HG03103 (cell line): ENCODE measurements at regions not wholly inside any gene's neighbourhood (a gene's known extent, or its start where the extent isn't known, plus 50 kb on each side); places are given as distances from the start of the nearest gene placed in this dataset.
"Not testable (repeated sequence)": the region's sequence is repeated elsewhere in the genome, so short reads cannot be mapped to it uniquely, and the experiment has no call there.

Experiments used
- ATAC-seq: cut with Tn5 transposase; IDR thresholded peaks from one replicate; pipeline ENCODE4 v1.9.1; 2021; ENCODE audit warnings: low read depth; ENCODE audit not compliant: unreplicated experiment

DNA sequence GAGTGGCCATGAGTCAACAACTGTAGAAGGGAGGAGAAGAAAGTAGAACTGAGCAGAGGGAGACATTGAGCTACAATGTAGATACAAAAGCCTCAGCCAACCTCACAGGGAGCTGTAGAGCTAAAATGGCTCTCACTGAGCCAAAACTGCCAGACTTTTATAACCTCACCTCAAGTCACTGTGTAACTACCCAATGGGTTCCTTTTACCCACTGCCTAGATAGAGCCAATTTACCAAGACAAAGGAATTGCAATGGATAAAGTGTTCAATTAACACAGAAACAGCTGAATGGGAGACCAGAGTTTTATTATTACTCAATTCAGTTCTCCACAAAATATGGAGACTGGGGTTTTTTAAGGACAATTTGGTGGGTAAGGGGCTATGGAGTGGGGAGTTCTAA is 938.9 kb upstream of the GRIA3 start:
- ATAC-seq, result no peak

DNA sequence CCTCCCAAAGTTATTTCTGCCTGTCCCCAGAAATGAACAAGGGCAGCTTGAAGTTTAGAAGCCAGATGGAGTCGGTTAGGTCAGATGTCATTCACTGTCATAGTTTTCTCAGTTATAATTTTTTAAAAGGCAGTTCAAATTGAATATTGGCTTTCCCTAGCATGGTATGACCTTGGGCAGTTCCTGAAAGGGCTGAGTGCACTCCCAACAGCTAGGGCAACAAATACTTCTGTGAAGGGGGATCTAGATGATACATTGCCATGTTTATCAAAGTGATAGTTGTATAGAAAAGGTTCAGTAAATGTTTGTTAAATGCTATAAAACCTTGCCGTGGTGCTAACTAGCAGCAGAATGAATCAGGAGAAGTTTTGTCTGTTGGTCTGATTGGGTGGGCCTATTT is 938.1 kb upstream of the GRIA3 start:
- ATAC-seq, result no peak

DNA sequence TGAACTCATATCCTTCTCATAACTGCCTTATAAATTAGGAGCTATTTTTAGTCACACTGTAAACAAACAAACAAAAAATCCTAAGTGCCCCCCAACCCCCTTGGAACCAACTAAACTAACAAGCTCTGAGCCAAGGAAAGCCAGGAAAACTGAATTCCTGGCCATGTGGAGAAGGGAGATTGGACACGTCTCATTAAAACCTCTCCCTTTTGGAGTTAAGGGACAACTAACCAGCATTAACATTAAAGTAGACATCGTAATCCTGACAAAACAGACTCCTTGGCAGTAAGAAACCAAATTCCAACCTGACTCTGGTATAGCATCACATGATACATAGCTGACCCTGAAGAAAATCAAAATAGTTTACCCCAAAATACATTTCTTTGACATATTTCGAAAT is 937.1 kb upstream of the GRIA3 start:
- ATAC-seq, result no peak

DNA sequence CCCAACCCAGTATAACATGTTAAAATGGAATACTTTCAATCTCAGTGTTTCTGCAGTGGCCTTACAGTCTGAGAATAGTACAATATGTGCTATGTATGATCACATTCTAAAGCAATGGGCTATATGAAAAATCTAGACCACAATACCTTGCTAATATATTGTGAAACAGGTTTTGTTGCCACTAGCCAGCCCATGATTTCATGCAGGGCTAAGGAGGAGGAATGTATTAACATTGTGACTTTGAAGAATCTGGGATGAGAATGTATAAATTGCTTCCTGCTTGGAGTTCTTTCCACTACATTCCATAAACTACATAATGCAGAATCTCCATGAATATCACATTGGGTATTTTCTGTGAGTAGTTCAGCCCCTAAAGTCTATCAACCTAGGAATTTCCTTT is 935.4 kb upstream of the GRIA3 start:
- no peak for ATAC-seq

DNA sequence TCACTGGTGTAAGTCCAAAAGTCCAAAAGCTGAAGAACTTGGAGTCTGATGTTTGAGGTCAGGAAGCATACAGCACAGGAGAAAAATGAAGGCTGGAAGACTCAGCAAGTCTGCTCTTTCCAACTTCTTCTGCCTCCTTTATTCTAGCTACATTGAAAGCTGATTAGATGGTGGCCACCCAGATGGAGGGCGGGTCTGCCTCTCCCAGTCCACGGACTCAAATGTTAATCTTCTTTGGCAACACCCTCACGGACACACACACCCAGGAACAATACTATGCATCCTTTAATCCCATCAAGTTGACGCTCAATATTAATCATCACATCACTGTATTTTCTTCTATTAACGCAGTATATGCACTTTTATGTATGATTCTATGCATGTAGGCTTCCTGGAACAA is 931.6 kb upstream of the GRIA3 start:
- ATAC-seq, result no peak

DNA sequence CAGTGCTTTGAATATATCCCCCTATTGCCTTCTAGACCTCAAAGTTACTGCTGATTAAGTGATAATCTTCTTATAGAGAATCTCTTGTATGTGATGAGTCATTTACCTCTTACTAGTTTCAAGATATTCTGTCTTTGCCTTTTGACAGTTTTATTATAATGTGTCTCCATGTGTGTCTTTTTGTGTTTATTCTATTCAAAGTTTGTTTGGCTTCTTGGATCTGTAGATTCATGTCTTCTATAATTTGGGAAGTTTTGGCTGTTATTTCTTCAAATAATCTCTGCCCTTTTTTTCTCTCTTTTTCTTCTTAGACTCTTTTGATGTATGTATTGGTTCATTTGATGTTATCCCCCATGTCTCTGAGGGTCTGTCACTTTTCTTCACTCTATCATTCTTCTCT is 915.7 kb upstream of the GRIA3 start:
- ATAC-seq, result no peak

DNA sequence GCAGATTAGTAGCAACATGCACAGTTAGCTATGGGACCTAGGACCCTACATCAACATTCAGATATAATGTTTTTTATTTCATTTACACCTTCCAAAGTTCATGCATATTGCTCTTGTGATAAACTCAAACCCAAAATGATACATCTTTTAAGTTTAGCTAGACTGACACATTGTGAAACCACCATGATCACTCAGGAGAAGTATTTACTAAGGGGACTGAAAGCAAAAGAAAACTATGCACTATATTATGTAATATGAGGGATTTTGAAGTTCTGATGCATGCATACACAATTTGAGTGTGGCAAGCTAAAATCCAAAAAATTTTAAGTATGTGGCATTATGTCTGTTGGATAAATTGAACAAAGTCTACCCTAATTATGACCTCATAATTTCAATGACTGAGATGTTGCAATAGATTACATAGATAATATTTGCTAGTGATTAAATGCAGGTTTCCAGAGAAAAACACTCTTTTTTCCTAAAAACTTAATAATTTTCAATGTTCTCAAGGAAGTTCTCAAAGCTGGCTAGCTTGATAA is 914.8 kb upstream of the GRIA3 start:
- no peak for ATAC-seq

DNA sequence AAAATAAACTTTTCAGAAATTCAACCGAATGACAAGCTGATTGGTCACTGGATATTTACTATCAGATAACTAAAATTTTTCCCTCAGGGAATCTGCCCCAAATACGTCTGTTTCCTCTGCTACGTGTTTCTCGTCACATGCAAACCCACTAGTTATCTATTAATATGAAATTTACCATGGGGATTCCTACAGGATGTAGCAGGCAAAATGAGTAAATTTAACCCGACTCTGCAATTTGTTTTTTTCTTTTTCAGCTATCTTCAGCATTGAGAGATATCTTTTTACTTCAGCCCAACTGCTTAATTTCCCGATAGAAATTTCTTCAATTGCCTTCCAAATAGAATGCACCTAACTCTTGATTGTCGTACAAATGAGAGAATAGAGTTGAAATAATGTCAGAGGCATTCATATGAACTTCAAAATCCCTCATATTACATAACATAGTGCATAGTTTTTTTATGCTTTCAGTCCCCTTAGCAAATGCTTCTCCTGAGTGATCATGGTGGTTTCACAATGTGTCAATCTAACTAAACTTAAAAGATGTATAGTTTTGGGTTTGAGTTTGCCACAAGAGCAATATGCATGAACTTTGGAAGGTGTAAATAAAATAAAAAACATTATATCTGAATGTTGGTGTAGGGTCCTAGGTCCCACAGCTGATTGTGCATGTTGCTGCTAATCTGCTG is 913.1 kb upstream of the GRIA3 start:
- no peak for ATAC-seq

DNA sequence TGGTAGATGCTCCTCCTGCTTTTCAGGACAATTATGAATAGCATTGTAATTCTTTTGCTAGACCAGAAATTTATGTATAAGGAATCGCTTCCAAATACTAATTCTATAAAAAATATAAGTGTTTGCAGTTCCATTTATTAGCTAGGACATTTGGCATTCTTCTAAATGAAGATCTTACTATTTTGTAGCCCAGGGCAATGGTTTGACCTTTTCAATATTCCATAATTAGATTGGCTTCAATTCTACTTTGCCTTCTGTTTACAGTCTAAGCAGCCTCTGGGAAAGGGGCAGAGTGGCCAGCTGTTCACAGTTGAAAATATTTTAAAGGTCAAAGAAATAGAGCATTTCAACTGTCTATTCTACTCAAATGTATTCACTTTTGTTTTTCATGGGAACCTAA is 912.1 kb upstream of the GRIA3 start:
- no peak for ATAC-seq

DNA sequence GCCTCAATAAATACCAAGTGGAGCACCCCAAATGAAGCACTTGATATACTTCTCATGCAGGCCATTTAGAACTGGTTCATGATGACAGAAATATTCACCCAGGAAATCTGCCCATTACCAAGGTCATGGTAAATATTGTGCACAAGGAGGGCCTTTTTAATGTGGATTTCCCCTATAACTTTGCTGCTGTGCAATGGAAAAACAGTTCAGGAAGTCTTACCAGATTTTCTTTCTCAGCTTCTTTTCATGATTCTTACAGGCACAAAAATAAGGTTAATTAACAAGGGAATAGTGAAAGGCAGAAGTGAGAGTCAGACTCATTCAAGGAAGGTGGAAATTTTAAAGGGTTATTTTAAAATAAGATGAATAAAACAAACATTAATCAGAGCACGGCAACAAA is 904.3 kb upstream of the GRIA3 start:
- no peak for ATAC-seq

DNA sequence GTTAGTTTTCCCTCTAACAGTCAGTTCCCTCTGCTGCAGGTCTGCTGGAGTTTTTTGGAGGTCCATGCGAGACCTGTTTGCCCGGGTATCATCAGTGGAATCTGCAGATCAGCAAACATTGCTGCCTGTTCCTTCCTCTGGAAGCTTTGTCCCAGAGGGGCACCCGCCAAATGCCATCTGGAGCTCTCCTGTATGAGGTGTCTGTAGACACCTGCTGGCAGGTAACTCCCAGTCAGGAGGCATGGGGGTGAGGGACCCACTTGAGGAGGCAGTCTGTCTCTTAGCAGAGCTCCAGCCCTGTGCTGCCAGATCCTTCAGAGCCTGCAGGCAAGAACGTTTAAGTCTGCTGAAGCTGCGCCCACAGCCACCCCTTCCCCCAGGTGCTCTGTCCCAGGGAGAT is 884.3 kb upstream of the GRIA3 start:
- ATAC-seq, result not testable (repeated sequence)

DNA sequence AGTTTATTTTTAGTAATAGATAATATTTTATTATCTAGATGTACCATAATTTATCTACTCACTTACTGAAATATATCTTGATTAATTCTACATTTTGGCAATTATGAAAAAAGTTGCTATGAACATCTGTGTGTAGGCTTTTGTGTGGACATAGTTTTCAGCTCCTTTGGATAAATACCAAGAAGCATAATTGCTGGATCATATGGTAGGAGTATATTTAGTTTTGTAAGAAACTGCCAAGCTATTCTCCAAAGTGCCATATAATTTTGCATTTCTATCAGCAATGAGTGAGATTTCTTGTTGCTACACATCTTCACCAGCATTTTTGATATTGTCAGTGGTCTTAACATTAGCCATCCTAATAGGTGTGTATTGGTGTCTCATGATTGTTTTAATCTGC is 882.6 kb upstream of the GRIA3 start:
- ATAC-seq, result no peak

DNA sequence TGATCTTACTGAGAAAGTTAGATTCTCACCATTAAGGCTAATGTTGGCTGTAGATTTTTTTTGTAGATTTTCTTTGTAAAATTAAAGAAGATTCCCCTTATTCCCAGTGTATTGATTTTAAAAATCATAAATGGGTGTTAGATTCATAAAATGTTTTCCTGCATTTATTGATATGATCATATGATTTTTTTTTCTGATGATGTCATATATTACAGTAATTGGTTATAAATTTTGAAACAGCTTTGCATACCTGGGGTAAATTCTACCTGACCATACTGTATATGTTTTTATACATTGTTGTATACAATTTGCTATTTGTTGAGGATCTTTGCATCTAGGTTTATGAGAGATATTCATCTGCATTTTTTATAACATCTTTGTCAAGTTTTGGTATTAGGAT is 880.3 kb upstream of the GRIA3 start:
- ATAC-seq, result no peak

DNA sequence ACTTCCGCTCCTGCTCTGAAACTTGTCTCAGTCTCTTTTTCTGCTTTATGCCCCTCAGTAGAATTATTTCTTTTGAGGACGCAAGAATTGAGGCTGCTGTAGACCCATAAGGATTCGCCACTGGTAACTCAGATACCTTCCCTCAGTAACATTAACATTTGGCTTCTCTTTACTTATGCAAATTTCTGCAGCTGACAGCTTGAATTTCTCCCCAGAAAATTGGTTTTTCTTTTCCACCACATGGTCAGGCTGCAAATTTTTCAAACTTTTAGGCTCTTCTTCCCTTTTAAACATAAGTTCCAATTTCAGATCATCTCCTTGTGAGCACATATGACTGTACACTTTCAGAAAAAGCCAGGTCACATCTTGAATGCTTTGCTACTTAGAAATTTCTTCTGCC is 839.3 kb upstream of the GRIA3 start:
- ATAC-seq, result no peak

DNA sequence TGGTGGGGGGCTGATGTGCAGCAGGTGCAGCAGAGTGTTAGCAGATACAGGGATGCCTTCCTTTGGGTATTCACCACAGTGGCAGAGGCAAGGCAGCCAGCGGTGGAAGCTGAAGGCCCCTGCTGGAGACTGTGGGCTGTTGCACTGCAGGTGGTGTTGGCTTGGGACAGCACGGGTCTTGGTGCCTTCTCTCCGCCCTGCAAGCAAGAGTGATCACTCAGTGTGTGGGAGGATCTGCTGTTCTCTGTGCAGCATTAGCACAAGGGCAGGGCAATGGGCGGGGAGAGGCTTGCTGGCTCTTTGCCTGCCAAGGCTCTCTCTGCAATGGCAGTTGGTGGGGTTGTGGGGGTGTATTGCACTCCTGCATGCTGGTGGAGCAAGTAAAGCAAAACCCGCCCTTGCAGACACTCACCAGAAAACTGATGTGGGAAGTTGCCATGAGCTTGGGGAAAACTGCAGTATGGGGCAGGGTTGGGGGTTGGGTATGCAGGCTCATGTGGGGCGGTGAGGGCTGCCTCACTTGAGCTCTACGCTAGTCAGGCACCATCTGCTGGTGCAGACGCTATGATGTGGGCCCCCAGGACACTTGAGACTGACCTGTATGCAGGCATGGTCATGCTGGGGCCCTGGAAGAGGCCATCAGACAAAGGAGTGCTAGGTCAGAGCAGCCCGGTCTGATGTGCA is 820.8 kb upstream of the GRIA3 start:
- ATAC-seq, result no peak

DNA sequence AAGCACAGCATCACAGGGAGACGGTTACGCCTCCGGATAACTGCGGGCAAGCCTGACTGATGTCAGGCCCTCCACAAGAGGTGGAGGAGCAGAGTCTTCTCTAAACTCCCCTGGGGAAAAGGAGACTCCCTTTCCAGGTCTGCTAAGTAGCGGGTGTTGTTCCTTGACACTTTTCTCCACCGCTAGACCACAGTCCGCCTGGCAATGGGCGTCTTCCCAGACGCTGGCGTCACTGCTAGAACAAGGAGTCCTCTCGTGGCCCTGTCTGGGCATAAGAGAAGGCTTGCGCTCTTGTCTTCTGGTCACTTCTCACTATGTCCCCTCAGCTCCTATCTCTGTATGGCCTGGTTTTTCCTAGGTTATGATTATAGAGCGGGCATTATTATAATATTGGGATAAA is 808.5 kb upstream of the GRIA3 start:
- not testable (repeated sequence) for ATAC-seq

DNA sequence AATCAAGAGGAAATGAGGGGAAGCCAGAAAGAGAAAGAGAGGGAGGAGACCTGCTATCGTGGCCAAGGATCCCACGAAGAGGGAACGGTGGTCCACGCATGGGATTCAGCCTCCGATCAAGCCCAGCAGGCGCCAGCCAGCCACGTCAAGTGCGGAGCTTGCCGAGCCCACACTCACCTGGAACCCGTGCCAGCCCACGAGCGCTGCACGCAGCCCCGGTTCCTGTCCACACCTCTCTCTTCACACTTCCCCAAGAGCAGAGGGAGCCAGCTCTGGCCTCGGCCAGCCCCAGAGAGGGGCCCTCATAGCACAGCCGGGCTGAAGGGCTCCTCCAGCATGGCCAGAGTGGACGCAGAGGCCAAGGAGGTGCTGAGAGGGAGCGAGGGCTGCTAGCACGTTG is 795.1 kb upstream of the GRIA3 start:
- no peak for ATAC-seq

DNA sequence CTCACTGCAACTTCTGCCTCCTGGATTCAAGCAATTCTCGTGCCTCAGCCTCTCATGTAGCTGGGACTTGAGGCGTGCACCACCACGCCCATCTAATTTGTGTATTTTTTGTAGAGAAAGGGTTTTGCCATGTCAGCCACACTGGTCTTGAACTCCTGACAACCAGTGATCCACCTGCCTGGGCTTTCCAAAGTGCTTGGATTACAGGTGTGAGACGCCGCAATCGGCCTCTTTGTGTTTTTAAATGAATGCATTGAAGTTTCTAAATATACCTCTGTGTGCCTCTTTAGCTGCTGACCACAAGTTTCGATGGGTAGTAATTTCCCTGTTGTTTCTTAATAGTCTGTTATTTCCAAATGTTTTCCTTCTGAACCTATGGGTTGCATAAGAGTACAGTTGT is 765.3 kb upstream of the GRIA3 start:
- no peak for ATAC-seq

DNA sequence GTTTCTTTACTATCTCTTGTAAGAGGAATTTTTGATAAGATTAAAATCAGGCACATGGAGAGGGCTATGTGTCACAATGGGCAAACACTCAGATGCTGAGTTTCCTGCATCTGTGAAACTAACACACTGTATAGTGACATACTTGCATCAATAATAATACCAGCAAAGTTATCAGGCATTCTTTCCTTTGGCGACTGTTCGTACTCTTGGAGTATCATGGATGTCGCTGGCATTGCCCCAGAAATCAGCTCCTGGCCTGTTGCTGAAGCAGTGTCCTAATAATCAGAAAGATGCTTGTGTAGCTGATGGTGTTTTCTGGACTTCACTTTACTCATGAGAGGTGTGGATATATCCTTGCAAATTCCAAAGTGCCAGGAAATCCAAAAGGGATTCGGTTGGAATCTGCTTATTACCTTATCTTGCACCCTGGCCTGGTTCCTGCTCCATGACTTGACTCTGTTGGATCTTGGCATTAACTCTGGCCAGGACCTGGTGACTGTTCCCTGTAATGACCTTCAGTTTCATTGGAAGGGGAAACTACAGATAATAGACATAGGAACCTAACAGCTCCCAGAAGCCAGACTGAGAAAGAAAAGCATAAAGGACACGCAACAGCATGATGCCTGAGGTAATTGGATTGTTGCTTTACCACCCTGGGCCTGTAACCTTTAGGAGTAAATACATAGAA is 762.5 kb upstream of the GRIA3 start:
- ATAC-seq, result no peak

DNA sequence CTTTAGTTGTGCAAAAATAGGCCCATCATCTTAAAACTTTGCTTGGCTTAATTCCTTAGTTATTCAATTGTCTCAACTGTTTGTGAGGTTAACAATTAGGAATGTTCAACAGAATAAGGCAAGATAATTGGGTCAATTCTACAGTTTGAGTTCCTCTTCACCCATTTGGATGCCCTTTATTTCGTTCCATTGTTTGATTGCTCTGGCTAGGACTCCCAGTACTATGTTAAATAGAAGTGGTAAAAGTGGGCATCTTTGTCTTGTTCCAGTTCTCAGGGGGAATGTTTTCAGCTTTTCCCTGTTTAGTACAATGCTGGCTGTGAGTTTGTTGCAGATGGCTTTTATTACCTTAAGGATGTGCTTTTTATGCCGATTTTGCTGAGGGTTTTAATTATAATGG is 761.5 kb upstream of the GRIA3 start:
- ATAC-seq, result no peak

DNA sequence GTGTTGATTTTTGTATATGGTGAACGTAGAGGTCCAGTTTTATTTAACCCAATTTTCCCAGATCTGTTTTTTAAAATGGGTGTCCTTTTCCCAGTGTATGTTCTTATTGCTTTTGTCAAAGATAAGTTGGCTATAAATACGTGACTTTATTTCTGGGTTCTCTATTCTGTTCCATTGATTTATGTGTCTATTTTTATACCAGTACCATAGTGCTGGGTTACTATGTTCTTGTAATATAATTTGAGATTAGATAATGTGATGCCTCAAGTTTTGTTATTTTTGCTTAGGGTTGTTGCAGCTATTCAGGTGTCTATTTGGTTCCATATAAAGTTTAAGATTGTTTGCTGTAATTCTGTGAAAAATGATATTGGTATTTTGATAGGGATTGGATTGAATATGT is 749.1 kb upstream of the GRIA3 start:
- no peak for ATAC-seq

DNA sequence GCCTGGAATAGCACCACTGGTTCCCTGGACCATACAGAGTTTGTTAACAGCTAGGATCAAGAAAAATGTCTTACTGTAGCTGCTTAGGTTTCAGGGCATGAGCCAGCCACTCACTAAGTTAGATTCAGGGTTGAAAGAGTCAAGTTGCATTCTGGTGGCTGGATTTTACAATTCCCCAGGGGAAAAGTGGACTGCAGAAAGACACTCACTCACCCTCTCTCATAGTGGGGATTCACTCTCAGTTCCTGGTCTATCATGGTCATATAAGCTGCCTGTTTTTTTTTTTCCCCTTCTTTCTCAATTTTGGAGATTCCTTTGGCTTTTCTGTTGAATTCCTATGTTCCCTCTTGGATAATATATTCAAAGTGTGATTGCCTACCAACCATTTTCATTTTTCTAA is 744.2 kb upstream of the GRIA3 start:
- ATAC-seq, result no peak
